UCSD-AML1 (cell line): ENCODE measurements at regions not wholly inside any gene's neighbourhood (a gene's known extent, or its start where the extent isn't known, plus 50 kb on each side); places are given as distances from the start of the nearest gene placed in this dataset.
"Not testable (repeated sequence)": the region's sequence is repeated elsewhere in the genome, so short reads cannot be mapped to it uniquely, and the experiment has no call there.

Source experiments
- DNase-seq: peaks from one replicate; lab custom pipeline; 2025; ENCODE audit not compliant: unreplicated experiment; lab: John Stamatoyannopoulos, UW

DNA sequence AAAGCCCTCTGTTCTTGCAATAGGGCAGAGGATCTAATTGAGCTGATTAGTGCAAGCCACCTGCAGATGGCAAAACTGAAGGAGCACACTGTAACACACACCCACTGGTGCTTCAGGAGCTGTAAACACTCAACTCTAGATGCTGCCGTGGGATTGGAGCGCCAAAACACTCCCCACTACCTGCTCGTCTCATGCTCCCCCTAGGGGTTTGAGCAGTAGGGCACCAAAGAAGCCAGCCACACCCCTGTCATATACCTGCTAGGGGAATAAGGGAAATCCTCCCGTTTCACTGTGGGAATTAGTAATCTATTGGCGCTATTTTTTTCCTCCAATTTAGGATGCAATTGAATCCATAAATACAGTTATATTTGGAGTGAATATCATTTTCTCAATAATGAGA lies 360.2 kb downstream of the GLUD2 start:
- DNase-seq, result no peak

DNA sequence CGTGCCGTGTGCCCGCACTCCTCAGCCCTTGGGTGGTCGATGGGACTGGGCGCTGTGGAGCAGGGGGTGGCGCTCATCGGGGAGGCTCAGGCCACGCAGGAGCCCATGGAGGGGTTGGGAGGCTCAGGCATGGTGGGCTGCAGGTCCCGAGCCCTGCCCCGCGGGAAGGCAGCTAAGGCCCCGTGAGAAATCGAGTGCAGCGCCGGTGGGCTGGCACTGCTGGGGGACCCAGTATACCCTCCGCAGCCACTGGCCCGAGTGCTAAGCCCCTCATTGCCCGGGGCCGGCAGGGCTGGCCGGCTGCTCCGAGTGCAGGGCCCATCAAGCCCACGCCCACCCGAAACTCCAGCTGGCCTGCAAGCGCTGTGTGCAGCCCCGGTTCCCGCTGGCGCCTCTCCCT lies 384.1 kb downstream of the GLUD2 start:
- DNase-seq, result not testable (repeated sequence)

DNA sequence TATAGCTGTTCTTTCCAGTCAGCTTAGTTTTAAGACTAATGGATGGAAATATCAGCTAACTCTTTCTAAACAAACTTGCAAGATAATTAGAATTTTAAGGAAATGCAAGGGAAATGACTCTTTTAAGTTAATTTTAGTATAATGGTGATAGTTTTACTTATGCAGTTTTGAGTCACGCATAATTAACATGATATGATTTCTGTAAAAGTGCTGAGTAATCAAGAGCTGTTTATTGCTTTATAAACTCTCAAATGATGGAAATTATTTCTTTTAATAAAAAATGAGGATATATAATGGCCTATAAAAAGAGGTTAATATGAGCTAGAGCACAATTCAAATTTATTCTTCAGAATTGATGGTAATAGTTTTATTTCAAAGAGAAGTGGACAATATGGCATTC lies 385.9 kb downstream of the GLUD2 start:
- DNase-seq, result no peak

DNA sequence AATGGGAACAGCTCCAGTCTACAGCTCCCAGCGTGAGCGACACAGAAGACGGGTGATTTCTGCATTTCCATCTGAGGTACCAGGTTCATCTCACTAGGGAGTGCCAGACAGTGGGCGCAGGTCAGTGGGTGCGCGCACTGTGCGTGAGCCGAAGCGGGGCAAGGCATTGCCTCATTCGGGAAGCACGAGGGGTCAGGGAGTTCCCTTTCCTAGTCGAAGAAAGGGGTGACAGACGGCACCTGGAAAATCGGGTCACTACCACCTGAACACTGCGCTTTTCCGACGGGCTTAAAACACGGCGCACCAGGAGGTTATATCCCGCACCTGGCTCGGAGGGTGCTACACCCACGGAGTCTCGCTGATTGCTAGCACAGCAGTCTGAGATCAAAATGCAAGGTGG lies 390.3 kb downstream of the GLUD2 start:
- not testable (repeated sequence) for DNase-seq

DNA sequence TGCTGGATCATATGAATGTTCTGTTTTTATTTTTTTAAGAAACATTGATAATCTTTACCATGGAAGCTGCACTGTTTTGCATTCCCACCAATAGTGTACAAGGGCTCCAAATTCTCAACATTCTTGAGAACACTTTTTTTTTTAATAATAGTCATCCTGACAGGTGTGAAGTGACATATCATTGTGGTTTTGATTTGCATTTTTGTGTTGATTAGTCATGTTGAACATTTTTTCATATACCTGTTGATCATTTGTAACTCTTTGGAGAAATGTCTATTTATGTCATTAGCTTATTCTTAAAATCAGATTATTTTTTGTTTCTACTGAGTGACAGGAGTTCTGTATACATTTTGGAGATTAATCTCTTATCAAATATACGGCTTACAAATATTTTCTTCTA lies 408.5 kb downstream of the GLUD2 start:
- no peak for DNase-seq

DNA sequence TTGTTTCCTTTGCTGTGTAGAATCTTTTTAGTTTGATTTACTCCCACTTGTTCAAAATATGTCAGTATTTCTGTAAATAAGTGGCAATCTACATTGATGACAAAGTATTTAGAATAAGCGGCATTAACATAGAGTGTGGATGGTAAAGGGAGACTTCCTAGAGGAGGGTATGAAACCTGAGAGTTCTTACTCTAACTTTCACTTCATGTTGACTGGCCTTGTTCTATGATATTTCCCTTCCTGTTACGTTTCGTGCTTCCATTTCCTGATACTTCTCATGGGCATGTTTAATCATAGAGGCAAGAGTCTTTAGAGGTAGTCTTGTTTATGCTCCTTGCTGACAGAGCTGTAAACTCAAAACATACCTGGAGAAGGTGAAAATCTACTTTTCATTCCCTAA lies 408.9 kb downstream of the GLUD2 start:
- no peak for DNase-seq

DNA sequence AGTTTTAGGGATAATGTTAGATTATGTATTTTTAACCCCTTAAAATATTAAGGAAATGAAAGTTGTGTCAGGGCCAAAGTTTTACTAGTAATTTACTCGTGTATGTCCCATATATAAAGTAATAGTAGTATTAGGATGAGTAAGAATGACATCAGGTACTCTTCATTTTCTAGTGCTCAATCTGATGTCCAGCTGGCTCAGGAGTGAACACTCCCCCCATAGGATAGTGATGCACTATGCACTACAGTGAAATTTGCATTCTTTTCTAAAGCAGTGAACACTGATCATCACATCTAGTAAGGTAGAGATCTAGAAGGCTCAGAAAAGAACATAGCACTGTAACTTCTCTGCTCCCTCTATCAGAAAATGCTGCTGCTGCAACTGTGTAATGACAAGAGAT lies 409.7 kb downstream of the GLUD2 start:
- DNase-seq, result no peak

DNA sequence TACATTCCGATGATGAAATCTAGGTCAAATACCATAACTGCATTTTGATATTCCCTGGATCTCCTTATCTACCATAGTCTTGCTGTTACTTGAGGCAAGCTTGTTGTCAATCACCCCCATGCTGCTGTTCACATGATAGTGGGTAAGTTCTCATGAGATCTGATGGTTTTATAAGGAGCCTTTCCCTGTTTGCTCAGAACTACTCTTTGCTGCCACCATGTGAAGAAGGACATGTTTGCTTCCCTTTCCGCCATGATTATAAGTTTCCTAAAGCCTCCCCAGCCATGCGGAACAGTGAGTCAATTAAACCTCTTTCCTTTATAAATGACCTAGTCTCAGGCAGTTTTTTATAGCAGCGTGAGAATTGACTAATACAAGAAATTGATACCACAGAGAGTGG lies 432.0 kb downstream of the GLUD2 start:
- DNase-seq, result no peak

DNA sequence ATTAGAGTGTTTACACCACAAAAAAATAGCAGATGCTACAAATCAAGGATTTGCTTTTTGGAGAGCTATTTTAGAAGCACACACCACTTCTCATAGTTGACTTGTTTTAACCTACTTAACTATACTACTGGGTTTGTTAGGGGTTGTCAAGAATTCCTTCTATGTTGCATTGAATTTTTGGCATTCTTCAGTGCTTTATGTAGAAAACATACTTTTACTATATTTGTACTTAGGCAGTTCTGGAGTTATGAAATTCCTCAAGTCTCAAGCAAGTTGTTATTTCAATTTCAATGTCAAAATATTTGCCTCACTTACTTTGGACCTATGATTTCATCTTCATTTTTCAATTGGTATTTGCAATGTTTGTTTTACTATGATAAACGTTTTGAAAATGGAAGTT lies 449.6 kb downstream of the GLUD2 start:
- DNase-seq, result no peak

DNA sequence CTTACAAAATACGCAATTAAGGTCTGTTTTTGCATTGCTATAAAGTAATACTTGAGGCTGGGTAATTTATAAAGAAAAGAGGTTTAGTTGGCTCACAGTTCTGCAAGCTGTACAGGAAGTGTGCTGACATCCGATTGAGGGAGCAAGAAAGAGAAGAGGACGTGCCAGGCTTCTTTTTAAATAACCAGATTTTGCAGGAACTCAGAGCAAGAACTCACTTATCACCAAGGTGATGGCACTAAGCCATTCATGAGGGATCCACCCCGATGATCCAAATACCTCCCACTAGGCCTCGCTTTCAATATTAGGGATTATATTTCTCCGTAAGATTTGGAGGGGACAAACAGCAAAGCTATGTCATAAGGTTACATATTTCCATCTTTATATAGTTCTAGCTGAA lies 456.7 kb downstream of the GLUD2 start:
- no peak for DNase-seq

DNA sequence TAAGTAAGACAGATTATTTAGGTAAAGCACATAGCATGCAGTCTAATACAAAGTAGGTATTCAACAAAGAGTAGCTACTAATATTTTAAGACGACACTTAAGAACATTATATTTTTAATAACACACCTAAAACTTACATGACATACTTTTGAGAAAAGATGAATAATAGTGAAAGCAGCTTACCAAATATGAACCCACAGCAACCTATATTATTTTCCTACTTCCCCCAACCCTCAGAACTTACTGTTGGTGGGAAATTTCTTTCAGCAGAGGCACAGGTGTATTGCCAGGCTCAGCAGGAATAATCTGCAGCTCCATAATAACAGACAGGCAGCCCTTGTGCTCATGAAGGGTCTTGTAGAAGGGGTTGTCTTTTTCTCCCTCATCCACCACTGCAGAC lies 498.9 kb downstream of the GLUD2 start:
- no peak for DNase-seq

DNA sequence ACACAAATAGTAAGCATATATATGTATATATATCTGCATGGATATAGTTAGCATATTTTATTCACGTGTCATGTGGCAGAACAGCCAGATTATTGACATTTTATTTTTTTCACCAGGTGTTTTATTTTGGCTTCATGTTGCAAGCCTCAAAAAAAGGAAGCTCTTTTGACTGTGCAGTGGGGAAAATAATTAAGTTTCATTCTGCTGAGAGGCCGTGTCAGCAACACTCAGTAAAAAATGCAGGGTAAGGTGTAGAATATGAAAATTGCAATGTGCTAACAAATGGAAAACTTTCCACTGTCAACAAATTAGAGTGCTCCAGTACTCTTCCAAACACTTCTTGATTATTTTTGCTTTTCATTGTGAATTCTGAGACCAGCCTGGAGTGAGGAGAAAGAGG lies 511.5 kb downstream of the GLUD2 start:
- no peak for DNase-seq

DNA sequence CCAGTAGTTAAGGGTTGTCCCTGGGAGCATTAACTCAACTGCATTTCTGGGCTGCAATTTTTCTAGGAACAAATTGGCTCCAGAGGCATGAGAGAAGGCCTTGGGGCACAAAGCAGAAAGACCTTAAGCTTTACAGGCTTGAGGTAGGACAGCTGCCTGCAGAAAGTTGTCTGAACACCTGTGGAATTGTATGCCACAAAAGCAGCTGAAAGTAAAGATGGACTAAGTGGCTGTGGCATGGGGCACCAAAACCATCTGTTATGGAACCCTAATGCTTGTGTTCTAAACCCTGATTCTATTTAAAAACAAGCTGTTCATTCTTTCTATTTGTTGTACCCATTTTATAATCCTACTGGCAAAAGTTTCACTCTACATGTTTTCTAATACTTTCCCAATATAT lies 515.2 kb downstream of the GLUD2 start:
- no peak for DNase-seq

DNA sequence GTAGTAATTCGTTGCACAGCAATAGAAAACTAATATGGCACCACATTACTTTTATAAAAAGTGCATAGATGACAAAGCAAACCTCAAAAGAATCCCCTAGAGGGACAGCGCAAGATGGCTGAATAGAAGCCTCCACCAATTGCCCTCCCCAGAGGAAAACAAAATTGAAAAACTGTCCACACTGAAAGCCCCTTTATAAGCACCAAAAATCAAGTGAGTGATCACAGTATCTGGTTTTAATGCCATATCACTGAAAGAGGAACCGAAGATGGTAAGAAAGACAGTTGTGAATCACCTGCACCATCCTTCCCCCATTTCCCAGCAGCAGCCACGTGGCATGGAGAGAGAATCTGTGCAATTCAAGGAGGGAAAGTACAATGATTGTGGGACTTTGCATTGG lies 522.2 kb downstream of the GLUD2 start:
- no peak for DNase-seq

DNA sequence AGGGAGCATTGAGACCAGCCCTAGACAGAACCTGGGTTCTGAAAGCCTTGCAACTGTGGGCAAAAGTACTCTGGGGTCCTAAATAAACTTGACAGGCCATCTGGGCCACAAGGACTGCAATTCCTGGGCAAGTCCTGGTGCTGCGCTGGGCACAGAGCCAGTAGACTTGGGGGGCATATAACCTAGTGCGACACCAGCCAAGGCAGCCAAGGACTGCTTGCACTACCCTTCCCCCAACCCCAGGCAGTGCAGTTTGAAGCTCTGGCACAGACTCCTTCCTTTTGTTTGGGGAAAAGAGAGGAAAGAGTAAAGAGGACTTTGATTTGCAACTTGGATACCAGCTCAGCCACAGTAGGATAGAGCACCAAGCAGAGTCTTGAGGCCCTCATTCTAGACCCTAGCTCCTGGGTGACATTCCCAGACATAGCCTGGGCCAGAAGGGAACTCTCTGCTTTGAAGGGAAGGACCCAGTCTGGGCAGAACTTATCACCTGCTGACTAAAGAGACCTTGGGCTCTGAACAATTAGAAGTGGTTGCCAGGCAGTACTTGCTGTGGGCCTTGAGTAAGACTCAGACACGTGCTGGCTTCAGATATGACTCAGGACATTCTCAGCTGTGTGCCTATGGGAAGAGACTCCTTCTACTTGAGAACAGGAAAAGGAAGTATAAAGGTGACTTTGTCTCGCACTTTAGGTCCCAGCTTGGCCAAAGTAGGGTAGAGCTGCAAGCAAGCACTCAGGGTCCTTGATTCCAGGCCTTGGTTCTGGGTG lies 522.8 kb downstream of the GLUD2 start:
- no peak for DNase-seq

DNA sequence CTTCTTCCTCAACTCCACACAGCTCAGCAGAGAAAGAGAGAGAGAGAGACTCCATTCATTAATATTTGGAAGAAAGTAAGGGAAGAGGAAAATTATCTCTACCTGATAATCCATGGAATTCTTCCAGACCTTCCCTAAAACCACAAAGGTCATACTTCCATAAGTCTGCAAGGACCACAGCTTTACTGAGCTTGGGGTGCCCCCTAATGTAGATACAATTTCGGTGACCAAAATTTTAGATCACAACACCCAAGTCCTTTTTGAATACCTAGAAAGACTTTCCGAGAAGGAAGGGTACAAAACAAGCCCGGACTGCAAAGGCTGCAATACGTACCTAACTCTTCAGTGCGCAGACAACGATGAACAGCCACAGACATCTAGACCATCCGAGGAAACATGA lies 523.9 kb downstream of the GLUD2 start:
- no peak for DNase-seq

DNA sequence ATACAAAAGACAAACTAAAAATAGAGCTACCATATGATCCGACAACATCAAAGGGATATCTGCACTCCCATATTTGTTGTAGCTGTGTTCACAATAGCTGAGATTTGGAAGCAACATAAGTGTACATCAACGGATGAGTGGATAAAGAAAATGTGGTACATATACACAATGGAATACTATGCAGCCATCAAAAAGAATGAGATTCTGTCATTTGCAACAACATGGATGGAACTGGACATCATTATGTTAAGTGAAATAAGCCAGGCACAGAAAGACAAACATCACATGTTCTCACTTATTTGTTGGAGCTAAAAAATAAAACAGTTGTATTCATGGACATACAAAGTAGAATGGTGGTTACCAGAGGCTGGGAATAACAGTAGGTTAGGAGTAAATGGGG lies 527.0 kb downstream of the GLUD2 start:
- DNase-seq, result not testable (repeated sequence)

DNA sequence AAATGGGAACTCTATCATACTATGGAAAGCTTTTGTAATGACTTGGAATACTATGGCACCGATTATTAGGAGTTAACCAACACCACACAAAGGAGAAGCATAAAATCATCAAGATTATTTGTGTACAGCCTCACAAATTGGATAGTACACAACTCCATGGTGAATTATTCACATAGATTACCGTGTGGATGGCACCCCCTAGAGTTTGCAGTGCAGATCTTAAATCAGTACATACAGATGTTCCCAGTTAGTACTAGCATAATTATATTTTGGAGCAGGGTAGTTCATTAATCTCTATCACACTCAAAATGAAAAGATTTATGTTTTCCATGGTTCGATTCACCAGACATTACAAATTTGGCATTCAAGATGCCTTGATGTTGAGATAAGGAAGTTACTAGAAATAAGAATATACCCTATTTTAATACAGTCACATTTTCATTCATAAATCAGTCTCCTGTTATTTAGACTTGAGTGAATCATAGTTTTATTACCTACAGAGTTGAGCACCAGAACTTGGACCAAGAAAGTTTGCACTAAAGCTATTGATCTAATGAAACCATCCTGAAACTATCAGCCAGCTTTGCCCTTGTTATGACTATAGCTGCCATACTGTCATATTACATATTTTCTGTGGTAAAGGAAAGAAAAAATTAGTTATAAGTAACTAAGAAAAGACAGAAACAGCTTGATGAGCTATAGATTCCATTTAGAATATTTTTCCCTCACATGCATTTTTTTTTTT lies 531.8 kb downstream of the GLUD2 start:
- DNase-seq, result no peak

DNA sequence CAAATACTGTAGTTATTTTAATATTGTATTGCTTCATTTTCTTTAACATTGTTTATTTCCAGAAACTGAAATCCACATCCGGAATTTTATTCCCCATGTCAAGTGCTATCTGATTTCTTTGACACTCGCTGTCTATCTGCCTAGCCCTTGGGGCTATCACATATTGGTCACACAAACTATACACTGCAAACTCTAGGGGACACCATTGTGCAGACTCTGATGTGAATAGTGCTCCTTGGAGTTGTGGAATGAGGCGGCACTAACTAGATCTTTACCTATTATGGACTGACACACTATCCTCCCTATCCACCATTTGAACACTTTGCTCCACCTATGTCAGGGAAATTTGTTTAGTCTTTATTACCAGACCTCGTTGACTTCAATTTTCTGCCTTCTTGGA lies 534.5 kb downstream of the GLUD2 start:
- DNase-seq, result no peak

DNA sequence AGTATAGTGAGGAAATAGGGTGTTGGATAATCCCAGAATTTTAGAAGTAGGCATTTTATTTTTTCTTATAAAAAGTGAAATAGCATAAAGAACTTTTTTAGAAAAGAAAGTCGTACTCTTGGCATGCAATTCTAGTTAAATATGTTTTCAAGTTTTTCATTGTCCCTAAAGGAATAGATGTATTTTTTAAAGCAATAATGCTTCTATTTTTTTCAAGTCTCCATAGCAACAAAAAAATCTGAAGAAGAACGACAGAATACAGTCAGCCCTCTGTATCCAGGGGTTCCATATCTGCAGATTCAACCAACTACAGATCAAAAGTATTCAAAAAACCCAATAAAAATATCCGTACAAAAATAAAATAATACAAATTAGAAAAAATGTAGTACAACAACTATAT lies 538.2 kb downstream of the GLUD2 start:
- DNase-seq, result no peak

DNA sequence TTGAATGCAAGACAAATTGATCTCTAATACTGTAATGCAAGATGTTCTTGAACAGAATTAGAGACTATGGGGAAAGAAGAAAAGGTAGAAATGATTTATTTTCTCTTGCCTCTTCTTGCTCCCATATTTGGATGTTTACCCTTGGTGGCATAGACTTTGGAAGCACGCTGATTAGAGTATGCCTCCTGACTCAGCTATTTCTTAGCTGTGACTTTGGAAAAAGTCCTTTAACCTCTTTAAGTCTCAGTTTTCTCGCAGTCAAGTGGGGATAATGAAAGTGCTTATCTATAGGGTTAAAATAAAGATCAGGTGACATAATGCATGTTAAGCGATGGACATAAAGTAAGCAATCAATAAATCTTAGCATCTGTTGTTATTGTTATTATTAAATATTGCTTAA lies 545.5 kb downstream of the GLUD2 start:
- DNase-seq, result no peak

DNA sequence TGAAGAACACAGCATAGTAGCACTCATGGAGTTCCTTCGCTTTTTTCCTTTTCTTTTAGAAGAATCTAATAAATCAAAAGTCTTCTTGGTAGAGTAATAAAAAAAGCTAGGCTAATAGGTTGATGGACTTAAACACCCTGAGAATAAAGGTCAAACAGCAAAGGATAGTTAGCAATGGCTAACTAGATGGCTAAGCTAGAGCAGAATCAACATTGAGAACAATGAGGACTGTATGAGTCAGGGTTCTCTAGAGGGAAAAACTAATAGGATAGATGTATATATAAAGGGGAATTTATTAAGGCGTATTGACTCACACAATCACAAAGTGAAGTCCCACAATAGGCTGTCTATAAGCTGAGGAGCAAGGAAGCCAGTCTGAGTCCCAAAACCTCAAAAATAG lies 550.9 kb downstream of the GLUD2 start:
- no peak for DNase-seq

DNA sequence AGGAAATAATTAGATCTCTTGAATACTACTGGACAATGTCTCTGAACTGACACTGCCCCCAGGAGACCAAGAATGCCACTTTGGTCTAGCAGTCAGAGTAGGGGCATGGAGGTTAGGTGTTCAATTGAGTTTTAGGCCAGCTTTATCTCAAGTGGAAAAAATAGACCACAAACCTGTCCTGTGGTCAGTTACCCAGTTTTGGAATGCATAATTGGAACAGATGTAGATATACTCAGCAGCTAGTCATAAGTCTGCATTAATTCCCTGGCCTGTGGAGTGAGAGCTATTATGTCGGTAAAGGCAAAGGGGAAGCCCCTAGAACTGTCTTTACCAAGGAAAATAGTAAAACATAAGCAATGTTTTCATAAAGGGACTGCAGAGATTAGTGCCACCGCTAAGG lies 587.7 kb downstream of the GLUD2 start:
- DNase-seq, result no peak
